ENCODE measurements at regions not wholly inside any gene's neighbourhood (a gene's known extent, or its start where the extent isn't known, plus 50 kb on each side); places are given as distances from the start of the nearest gene placed in this dataset.

- TF ChIP-seq POLR2AphosphoS5 (IDR thresholded peaks at IDR 0.05; ENCODE audit: low read depth, low read length), result no peak
- TF ChIP-seq SIN3A (IDR thresholded peaks at IDR 0.05; ENCODE audit: borderline replicate concordance, insufficient read depth, low read length), result no peak
Measured at GRCh38 chr12:47319746-47320145, 240.0 kb upstream of the AMIGO2 start.
